ENCODE measurements at regions not wholly inside any gene's neighbourhood (a gene's known extent, or its start where the extent isn't known, plus 50 kb on each side); places are given as distances from the start of the nearest gene placed in this dataset.
"Not testable (repeated sequence)": the region's sequence is repeated elsewhere in the genome, so short reads cannot be mapped to it uniquely, and the experiment has no call there.

DNA sequence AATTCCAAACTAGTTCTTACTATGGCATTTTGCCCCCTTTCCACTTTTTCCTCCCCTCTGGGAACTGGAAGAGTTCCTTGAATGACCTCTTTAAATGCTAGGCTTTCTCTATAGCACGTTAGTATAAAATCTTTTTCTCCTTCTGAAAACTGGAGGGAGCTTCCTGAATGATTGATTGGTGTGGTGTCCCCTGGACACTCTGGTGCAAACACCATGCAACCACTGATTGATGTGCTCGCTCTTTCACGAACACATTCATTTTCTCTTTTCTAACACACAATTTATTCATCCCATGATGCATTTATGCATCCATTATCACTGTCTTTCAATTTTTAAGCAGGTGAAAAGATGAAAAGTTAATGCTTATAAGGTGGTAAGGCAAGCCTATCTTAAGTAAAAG lies 159.1 kb upstream of the NANOGP8 start:
- TF ChIP-seq, protein P1, sequence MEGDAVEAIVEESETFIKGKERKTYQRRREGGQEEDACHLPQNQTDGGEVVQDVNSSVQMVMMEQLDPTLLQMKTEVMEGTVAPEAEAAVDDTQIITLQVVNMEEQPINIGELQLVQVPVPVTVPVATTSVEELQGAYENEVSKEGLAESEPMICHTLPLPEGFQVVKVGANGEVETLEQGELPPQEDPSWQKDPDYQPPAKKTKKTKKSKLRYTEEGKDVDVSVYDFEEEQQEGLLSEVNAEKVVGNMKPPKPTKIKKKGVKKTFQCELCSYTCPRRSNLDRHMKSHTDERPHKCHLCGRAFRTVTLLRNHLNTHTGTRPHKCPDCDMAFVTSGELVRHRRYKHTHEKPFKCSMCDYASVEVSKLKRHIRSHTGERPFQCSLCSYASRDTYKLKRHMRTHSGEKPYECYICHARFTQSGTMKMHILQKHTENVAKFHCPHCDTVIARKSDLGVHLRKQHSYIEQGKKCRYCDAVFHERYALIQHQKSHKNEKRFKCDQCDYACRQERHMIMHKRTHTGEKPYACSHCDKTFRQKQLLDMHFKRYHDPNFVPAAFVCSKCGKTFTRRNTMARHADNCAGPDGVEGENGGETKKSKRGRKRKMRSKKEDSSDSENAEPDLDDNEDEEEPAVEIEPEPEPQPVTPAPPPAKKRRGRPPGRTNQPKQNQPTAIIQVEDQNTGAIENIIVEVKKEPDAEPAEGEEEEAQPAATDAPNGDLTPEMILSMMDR (IDR thresholded peaks at IDR 0.05; ENCODE audit: extremely low read depth, low read depth, low read length) = no peak
- Histone ChIP-seq H3K4me3 (ENCODE audit: insufficient read depth, low read length) (no peak overlapping the region), H3K79me2 (ENCODE audit: insufficient read depth, low read length) (no peaks in the 10 kb centered on the region), H3K27ac (ENCODE audit: low read depth, low read length) (no peak overlapping the region), H2AFZ (ENCODE audit: low read length) (no peak overlapping the region), H3K9me3 (ENCODE audit: low read depth, low read length) (no peaks in the 10 kb centered on the region), H3K36me3 (ENCODE audit: insufficient read depth, low read length) (no peaks in the 10 kb centered on the region), H3K27me3 (ENCODE audit: insufficient read depth, low read length) (no peaks in the 10 kb centered on the region), H3K4me2 (ENCODE audit: insufficient read depth, low read length) (no peak overlapping the region), H4K20me1 (ENCODE audit: insufficient read depth, low read length) (no peaks in the 10 kb centered on the region), H3K4me1 (ENCODE audit: insufficient read depth, low read length) (no peaks in the 10 kb centered on the region)
- DNase-seq (ENCODE audit: insufficient read length, low spot score, missing footprints) = peak; percentile 0

DNA sequence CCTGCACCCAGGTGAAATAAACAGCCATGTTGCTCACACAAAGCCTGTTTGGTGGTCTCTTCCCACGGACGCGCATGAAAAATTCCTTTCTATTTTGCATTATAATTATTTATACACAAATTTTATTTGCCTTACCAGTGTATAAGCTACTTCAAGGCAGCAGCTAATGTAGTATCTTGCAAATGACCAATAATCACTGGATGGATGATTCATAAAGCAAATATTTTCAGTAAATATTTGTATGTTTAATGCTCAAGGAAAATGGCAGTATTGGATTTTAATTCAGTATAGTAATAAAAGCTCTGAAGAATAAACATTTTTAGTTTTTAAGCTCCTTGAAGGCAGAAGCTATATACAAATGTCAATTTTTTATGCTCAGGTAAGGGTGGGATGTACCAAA lies 158.7 kb upstream of the NANOGP8 start:
- H4K20me1 ChIP-seq (ENCODE audit: insufficient read depth, low read length) = no peaks in the 10 kb centered on the region
- no peaks in the 10 kb centered on the region for H3K9me3 ChIP-seq (ENCODE audit: low read depth, low read length)
- H3K27me3 ChIP-seq (ENCODE audit: insufficient read depth, low read length) = no peaks in the 10 kb centered on the region
- DNase-seq (ENCODE audit: insufficient read length, low spot score, missing footprints) = peak; percentile 19
- H3K79me2 ChIP-seq (ENCODE audit: insufficient read depth, low read length) = no peaks in the 10 kb centered on the region
- no peak overlapping the region for H3K4me2 ChIP-seq (ENCODE audit: insufficient read depth, low read length)
- H3K4me3 ChIP-seq (ENCODE audit: insufficient read depth, low read length) = no peak overlapping the region
- H3K36me3 ChIP-seq (ENCODE audit: insufficient read depth, low read length) = no peaks in the 10 kb centered on the region
- no peak overlapping the region for H3K27ac ChIP-seq (ENCODE audit: low read depth, low read length)
- no peak overlapping the region for H2AFZ ChIP-seq (ENCODE audit: low read length)
- TF ChIP-seq, protein P1 (IDR thresholded peaks at IDR 0.05; ENCODE audit: extremely low read depth, low read depth, low read length) = no peak
- no peaks in the 10 kb centered on the region for H3K4me1 ChIP-seq (ENCODE audit: insufficient read depth, low read length)

DNA sequence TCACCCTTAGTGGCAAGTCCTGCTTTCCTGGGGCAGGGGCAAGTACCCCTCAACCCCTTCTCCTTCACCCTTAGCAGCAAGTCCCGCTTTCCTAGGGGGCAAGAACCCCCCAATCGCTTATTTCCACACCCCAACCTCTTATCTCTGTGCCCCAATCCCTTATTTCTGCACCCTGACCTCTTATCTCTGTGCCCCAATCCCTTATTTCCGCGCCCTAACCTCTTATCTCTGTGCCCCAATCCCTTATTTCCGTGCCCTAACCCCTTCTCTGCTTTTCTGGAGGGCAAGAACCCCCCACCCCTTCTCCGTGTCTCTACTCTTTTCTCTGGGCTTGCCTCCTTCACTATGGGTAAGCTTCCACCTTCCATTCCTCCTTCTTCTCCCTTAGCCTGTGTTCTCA lies 154.6 kb upstream of the NANOGP8 start:
- H3K27me3 ChIP-seq (ENCODE audit: insufficient read depth, low read length); H3K36me3 ChIP-seq (ENCODE audit: insufficient read depth, low read length); H3K27ac ChIP-seq (ENCODE audit: low read depth, low read length); DNase-seq (ENCODE audit: insufficient read length, low spot score, missing footprints); H3K4me1 ChIP-seq (ENCODE audit: insufficient read depth, low read length); H3K9me3 ChIP-seq (ENCODE audit: low read depth, low read length); H3K79me2 ChIP-seq (ENCODE audit: insufficient read depth, low read length); H3K4me2 ChIP-seq (ENCODE audit: insufficient read depth, low read length); H2AFZ ChIP-seq (ENCODE audit: low read length); H4K20me1 ChIP-seq (ENCODE audit: insufficient read depth, low read length); H3K4me3 ChIP-seq (ENCODE audit: insufficient read depth, low read length): not testable (repeated sequence)

DNA sequence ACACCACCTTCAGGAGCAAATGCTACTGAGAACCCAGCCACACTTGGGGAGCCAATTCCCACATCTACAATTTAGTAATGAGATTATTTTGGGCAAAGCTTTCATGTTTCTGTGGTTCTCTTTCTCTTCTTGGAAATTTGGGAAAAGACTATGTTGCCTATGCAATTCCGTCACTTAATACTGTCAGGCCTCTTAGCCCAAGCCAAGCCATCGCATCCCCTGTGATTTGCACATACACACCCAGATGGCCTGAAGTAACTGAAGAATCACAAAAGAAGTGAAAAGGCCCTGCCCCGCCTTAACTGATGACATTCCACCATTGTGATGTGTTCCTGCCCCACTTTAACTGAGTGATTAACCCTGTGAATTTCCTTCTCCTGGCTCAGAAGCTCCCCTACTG lies 153.4 kb upstream of the NANOGP8 start:
- H3K4me3 ChIP-seq (ENCODE audit: insufficient read depth, low read length); H3K36me3 ChIP-seq (ENCODE audit: insufficient read depth, low read length); H3K27ac ChIP-seq (ENCODE audit: low read depth, low read length); H2AFZ ChIP-seq (ENCODE audit: low read length); H3K4me2 ChIP-seq (ENCODE audit: insufficient read depth, low read length); H3K79me2 ChIP-seq (ENCODE audit: insufficient read depth, low read length); H4K20me1 ChIP-seq (ENCODE audit: insufficient read depth, low read length); H3K27me3 ChIP-seq (ENCODE audit: insufficient read depth, low read length); H3K4me1 ChIP-seq (ENCODE audit: insufficient read depth, low read length); H3K9me3 ChIP-seq (ENCODE audit: low read depth, low read length): not testable (repeated sequence)
- DNase-seq (ENCODE audit: insufficient read length, low spot score, missing footprints) = peak; percentile 9

DNA sequence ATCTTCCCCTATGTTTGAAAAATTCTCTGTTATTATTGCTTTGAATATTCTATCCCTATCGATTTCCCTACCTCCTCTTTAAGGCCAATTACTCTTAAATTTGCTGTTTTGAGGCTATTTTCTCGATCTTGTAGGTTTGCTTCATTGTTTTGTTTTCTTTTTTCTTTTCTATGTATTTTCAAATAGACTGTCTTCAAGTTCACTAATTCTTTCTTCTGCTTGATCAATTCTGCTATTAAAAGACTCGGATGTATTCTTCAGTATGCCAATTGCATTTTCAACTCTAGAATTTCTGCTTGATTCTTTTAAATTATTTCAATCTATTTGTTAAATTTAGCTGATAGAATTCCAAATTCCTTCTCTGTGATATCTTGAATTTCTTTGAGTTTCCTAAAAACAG lies 144.0 kb upstream of the NANOGP8 start:
- no peak overlapping the region for H3K27ac ChIP-seq (ENCODE audit: low read depth, low read length)
- no peak overlapping the region for H3K4me3 ChIP-seq (ENCODE audit: insufficient read depth, low read length)
- no peaks in the 10 kb centered on the region for H3K4me1 ChIP-seq (ENCODE audit: insufficient read depth, low read length)
- H3K4me2 ChIP-seq (ENCODE audit: insufficient read depth, low read length) = no peak overlapping the region
- no peaks in the 10 kb centered on the region for H3K9me3 ChIP-seq (ENCODE audit: low read depth, low read length)
- TF ChIP-seq, protein P1 (IDR thresholded peaks at IDR 0.05; ENCODE audit: extremely low read depth, low read depth, low read length) = no peak
- H3K79me2 ChIP-seq (ENCODE audit: insufficient read depth, low read length) = no peaks in the 10 kb centered on the region
- H2AFZ ChIP-seq (ENCODE audit: low read length) = no peak overlapping the region
- DNase-seq (ENCODE audit: insufficient read length, low spot score, missing footprints) = no peak
- no peaks in the 10 kb centered on the region for H3K36me3 ChIP-seq (ENCODE audit: insufficient read depth, low read length)
- H4K20me1 ChIP-seq (ENCODE audit: insufficient read depth, low read length) = no peaks in the 10 kb centered on the region
- H3K27me3 ChIP-seq (ENCODE audit: insufficient read depth, low read length) = no peaks in the 10 kb centered on the region

Measured in osteoblast (primary cell).